ENCODE measurements at regions not wholly inside any gene's neighbourhood (a gene's known extent, or its start where the extent isn't known, plus 50 kb on each side); places are given as distances from the start of the nearest gene placed in this dataset.

GRCh38 chr10:14381475-14381874 lies 50.8 kb upstream of the FRMD4A start:
- TF ChIP-seq POLR2A (IDR thresholded peaks at IDR 0.05): no peak
- TF ChIP-seq CTCF (IDR thresholded peaks at IDR 0.05): no peak
